ENCODE measurements at regions not wholly inside any gene's neighbourhood (a gene's known extent, or its start where the extent isn't known, plus 50 kb on each side); places are given as distances from the start of the nearest gene placed in this dataset.

- ATAC-seq = no peak
- no peaks in the 10 kb centered on the region for H3K9me3 Mint-ChIP-seq
- intact Hi-C loops (cut with micrococcal nuclease) = no loop called here
- H3K4me1 Mint-ChIP-seq (ENCODE audit: low read depth) = no peaks in the 10 kb centered on the region
- H3K4me3 Mint-ChIP-seq = no peak overlapping the region
- DNase-seq = no peak
- no peak overlapping the region for H3K27ac Mint-ChIP-seq
- no peaks in the 10 kb centered on the region for H3K27me3 Mint-ChIP-seq
- TF ChIP-seq CTCF (IDR thresholded peaks at IDR 0.05) = no peak
- ChIA-PET CTCF (no interaction called here), POLR2A (interaction anchor here (0.6 kb wide), 1 partner anchor 277 kb away, joined by 3 read pairs; no protein-coding TSS in a partner anchor)
- H3K36me3 Mint-ChIP-seq (ENCODE audit: low read depth) = no peaks in the 10 kb centered on the region
Observed at GRCh38 chr1:193749868-193750267, 563.5 kb upstream of the B3GALT2 start.

GRCh38 chr1:193747579-193747978, 561.2 kb upstream of the B3GALT2 start:
- H3K4me3 Mint-ChIP-seq = no peak overlapping the region
- CTCF ChIA-PET = no interaction called here
- intact Hi-C loops (cut with micrococcal nuclease) = no loop called here
- ATAC-seq (no peak), DNase-seq (no peak)
- no peaks in the 10 kb centered on the region for H3K36me3 Mint-ChIP-seq (ENCODE audit: low read depth)
- H3K4me1 Mint-ChIP-seq (ENCODE audit: low read depth) = no peaks in the 10 kb centered on the region
- POLR2A ChIA-PET = no interaction called here
- no peaks in the 10 kb centered on the region for H3K27me3 Mint-ChIP-seq
- no peak overlapping the region for H3K27ac Mint-ChIP-seq
- no peak for TF ChIP-seq CTCF (IDR thresholded peaks at IDR 0.05)
- no peaks in the 10 kb centered on the region for H3K9me3 Mint-ChIP-seq

DNA sequence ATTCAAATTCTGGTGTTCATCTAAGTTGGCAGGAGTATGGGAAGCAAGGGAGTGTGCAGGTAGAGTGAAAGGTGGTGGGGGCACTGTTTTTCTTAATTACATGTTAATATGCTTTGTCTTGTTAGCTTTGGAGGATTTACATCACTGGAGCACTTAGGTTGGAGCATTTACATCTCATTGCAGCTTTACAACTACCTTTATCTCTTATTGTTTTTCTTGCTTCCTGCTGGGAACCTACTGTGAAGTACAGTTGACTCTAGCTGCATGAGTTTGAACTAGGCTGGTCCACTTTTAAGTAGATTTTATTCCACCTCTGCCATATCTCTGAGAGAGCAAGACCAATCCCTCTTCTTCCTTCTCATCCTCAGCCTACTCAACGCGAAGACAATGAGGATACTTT, 554.8 kb upstream of the B3GALT2 start:
- ChIA-PET CTCF (interaction anchor here (1.3 kb wide), 1 partner anchor 77 kb away, joined by 3 read pairs; no protein-coding TSS in a partner anchor), POLR2A (no interaction called here)
- DNase-seq (no peak), ATAC-seq (no peak)
- no peaks in the 10 kb centered on the region for H3K36me3 Mint-ChIP-seq (ENCODE audit: low read depth)
- no peak overlapping the region for H3K27ac Mint-ChIP-seq
- no peaks in the 10 kb centered on the region for H3K27me3 Mint-ChIP-seq
- H3K4me3 Mint-ChIP-seq = no peak overlapping the region
- H3K4me1 Mint-ChIP-seq (ENCODE audit: low read depth) = peaks cover 2% of the 10 kb centered on the region
- intact Hi-C loops (cut with micrococcal nuclease) = no loop called here
- H3K9me3 Mint-ChIP-seq = no peaks in the 10 kb centered on the region
- TF ChIP-seq CTCF (IDR thresholded peaks at IDR 0.05) = no peak

DNA sequence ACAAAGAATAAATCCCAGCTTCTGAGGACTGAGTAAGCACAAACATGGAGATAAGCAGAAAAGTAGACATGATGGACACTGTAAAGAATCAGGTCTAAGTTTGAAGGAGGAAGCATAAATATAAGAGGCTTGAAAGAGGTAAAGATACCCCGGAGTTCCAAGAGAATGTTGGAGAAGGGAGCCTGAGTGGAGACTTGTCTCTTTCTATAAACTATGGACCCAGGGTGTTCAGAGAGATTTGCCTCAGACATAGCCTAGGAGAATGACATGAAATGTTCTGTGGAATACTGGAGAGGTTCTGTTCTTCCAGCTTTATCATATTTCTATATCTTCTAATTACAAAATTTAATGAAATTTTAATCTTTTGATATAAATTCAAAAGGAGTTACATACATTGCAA, 554.3 kb upstream of the B3GALT2 start:
- Mint-ChIP-seq H3K9me3 (no peaks in the 10 kb centered on the region), H3K4me3 (no peak overlapping the region), H3K36me3 (ENCODE audit: low read depth) (no peaks in the 10 kb centered on the region), H3K27ac (no peak overlapping the region), H3K27me3 (no peaks in the 10 kb centered on the region), H3K4me1 (ENCODE audit: low read depth) (peaks cover 2% of the 10 kb centered on the region)
- no peak for DNase-seq
- ATAC-seq = no peak
- no peak for TF ChIP-seq CTCF (IDR thresholded peaks at IDR 0.05)
- intact Hi-C loops (cut with micrococcal nuclease) = no loop called here
- POLR2A ChIA-PET = no interaction called here
- CTCF ChIA-PET = interaction anchor here (0.7 kb wide), 1 partner anchor 483 kb away, joined by 4 read pairs; no protein-coding TSS in a partner anchor

DNA sequence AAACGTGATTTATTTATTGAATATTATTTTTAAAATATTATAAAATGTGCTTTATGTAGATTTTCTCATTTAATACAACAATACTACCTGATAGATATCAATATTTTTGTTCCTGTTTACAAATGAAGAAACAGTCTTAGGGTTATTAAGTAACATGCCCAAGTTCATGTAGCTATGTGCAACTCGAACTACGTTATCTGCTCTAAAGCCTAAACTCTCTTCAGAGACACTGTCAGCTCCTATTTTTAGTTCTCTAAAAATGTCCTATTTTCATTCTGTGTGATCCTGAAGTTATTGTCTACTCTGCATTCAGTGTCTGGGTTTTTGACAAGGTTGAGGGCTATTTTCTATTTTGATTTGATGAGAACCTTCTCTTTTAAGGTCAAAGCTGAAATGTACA, 550.1 kb upstream of the B3GALT2 start:
- H3K27ac Mint-ChIP-seq = no peak overlapping the region
- no peak for DNase-seq
- POLR2A ChIA-PET = no interaction called here
- no peaks in the 10 kb centered on the region for H3K9me3 Mint-ChIP-seq
- TF ChIP-seq CTCF (IDR thresholded peaks at IDR 0.05) = no peak
- H3K36me3 Mint-ChIP-seq (ENCODE audit: low read depth) = no peaks in the 10 kb centered on the region
- peaks cover 2% of the 10 kb centered on the region for H3K4me1 Mint-ChIP-seq (ENCODE audit: low read depth)
- intact Hi-C loops (cut with micrococcal nuclease) = no loop called here
- no peak for ATAC-seq
- no peaks in the 10 kb centered on the region for H3K27me3 Mint-ChIP-seq
- CTCF ChIA-PET = interaction anchor here (0.9 kb wide), 1 partner anchor 19 kb away, joined by 3 read pairs; no protein-coding TSS in a partner anchor
- H3K4me3 Mint-ChIP-seq = no peak overlapping the region
